Panc1 (cell line): ENCODE measurements at regions not wholly inside any gene's neighbourhood (a gene's known extent, or its start where the extent isn't known, plus 50 kb on each side); places are given as distances from the start of the nearest gene placed in this dataset.

Source experiments
- ATAC-seq: fragments of 200-7000 bp; cut with Tn5 transposase; 2 replicates; pipeline ENCODE4 v1.9.1; 2020; ENCODE audit warnings: mild to moderate bottlenecking, moderate library complexity
- BruUV-seq: library from RNA; stranded (reverse); fragments of 400-500 nt; replicated peaks from 2 replicates; lab custom pipeline; 2021; lab: Mats Ljungman, UMichigan
- CTCF ChIA-PET: fragments of 300-600 bp; sonication (Branson Sonifier 250); formaldehyde crosslinking; loops from one replicate; lab custom pipeline; 2022; ENCODE audit warnings: antibody characterized with exemption; lab: Charles Lee
- POLR2A ChIA-PET: fragments of 300-600 bp; sonication (Branson Sonifier 250); formaldehyde crosslinking; loops from one replicate; lab custom pipeline; 2022; ENCODE audit warnings: antibody characterized with exemption; lab: Charles Lee
- DNase-seq: peaks from one replicate; pipeline ENCODE4 v3.0.0-alpha.2; 2010; ENCODE audit warnings: low read depth, low spot score
- H3K27ac ChIP-seq: 2 replicates; pipeline ENCODE4 v1.5.1; 2011; ENCODE audit warnings: mild to moderate bottlenecking, low read length, inconsistent platforms
- H3K27me3 ChIP-seq: fragments of 200-500 bp; sonication (Bioruptor generic); 2 replicates; pipeline ENCODE4 v1.6.0; 2014; ENCODE audit warnings: low read length, inconsistent platforms; ENCODE audit not compliant: control insufficient read depth, insufficient read depth
- H3K36me3 ChIP-seq: fragments of 200-500 bp; sonication (Bioruptor generic); 2 replicates; pipeline ENCODE4 v1.5.1; 2014; ENCODE audit warnings: inconsistent platforms, mild to moderate bottlenecking, low read length, moderate library complexity; ENCODE audit not compliant: control insufficient read depth, insufficient read depth
- H3K4me1 ChIP-seq: 2 replicates; pipeline ENCODE4 v1.5.1; 2011; ENCODE audit warnings: inconsistent platforms, mild to moderate bottlenecking, low read length, moderate library complexity; ENCODE audit not compliant: control insufficient read depth, insufficient read depth
- H3K4me3 ChIP-seq, 2 experiments: 2 replicates each; pipeline ENCODE4 v1.5.1; 2011 to 2012; ENCODE audit warnings: low read depth in 2 of 2, low read length in 2 of 2, mild to moderate bottlenecking in 2 of 2, inconsistent platforms in 1 of 2, moderate library complexity in 1 of 2
- H3K9me3 ChIP-seq: fragments of 200-500 bp; sonication (Bioruptor generic); 2 replicates; pipeline ENCODE4 v1.5.1; 2014; ENCODE audit warnings: low read depth, mild to moderate bottlenecking, inconsistent platforms, low read length, moderate library complexity; ENCODE audit not compliant: control insufficient read depth, insufficient read depth
- CTCF ChIP-seq: fragments of 450-650 bp; IDR thresholded peaks from 2 replicates; pipeline ENCODE4 v1.5.1; 2017; ENCODE audit warnings: mild to moderate bottlenecking
- POLR2AphosphoS5 ChIP-seq: IDR thresholded peaks from 2 replicates; pipeline ENCODE4 v1.6.1; 2012; ENCODE audit warnings: mild to moderate bottlenecking, low read depth, low read length, moderate library complexity
- REST ChIP-seq, 2 experiments: IDR thresholded peaks; 2 replicates each; pipeline ENCODE4 v1.6.1; 2011 to 2012; ENCODE audit warnings: low read depth in 2 of 2, control low read depth in 1 of 2, low read length in 1 of 2, mild to moderate bottlenecking in 1 of 2, moderate library complexity in 1 of 2; ENCODE audit not compliant: insufficient read depth in 1 of 2
- SIN3A ChIP-seq: IDR thresholded peaks from 2 replicates; pipeline ENCODE4 v1.6.1; 2012; ENCODE audit warnings: low read depth, mild to moderate bottlenecking, low read length, moderate library complexity, borderline replicate concordance; ENCODE audit not compliant: insufficient read depth
- TCF7L2 ChIP-seq: IDR thresholded peaks from 2 replicates; pipeline ENCODE4 v1.6.1; 2011; ENCODE audit warnings: mild to moderate bottlenecking, low read depth, low read length, inconsistent platforms
- in situ Hi-C: cut with HindIII; loops from 2 replicates; pipeline ENCODE4 v1.10.0; 2016; ENCODE audit warnings: low sequenced_read_pairs, low pct_unique_long_range_greater_than_20kb
- intact Hi-C: fragments of 100-400 bp; cut with micrococcal nuclease; formaldehyde crosslinking; loops from one replicate; pipeline ENCODE4 v1.10.0; 2022; ENCODE audit not compliant: unreplicated experiment

- Histone ChIP-seq H3K27me3 (no peaks in the 10 kb centered on the region), H3K36me3 (no peaks in the 10 kb centered on the region), H3K9me3 (no peaks in the 10 kb centered on the region), H3K27ac (no peak overlapping the region), H3K4me1 (no peaks in the 10 kb centered on the region), H3K4me3 (no peak overlapping the region)
- ChIA-PET POLR2A (no interaction called here), CTCF (no interaction called here)
- no peak for TF ChIP-seq POLR2AphosphoS5
- TF ChIP-seq SIN3A, result no peak
- TF ChIP-seq CTCF, result no peak
- no peak for TF ChIP-seq TCF7L2
- no peak for TF ChIP-seq REST (IDR thresholded peaks at IDR 0.05; ENCODE audit: insufficient read depth in 1 of 2, low read depth in 2 of 2, low read length in 1 of 2)
- in situ Hi-C loops (no loop called here), intact Hi-C loops (no loop called here)
- ATAC-seq, result no peak
- no TSS peak for BruUV-seq
- DNase-seq, result no peak
Measured at GRCh38 chr2:163943403-163944346, 207.9 kb upstream of the FIGN start.

GRCh38 chr2:163934131-163934530, 198.3 kb upstream of the FIGN start:
- no peaks in the 10 kb centered on the region for H3K36me3 ChIP-seq
- H3K27ac ChIP-seq, result no peak overlapping the region
- no peak for TF ChIP-seq TCF7L2
- TF ChIP-seq CTCF, result no peak
- no peak for TF ChIP-seq POLR2AphosphoS5
- no peak for DNase-seq
- intact Hi-C loops (no loop called here), in situ Hi-C loops (no loop called here)
- ChIA-PET POLR2A (no interaction called here), CTCF (no interaction called here)
- H3K9me3 ChIP-seq, result no peaks in the 10 kb centered on the region
- no peak for ATAC-seq
- no peaks in the 10 kb centered on the region for H3K4me1 ChIP-seq
- BruUV-seq, result no TSS peak
- H3K4me3 ChIP-seq, result no peak overlapping the region
- no peaks in the 10 kb centered on the region for H3K27me3 ChIP-seq
